Breast epithelium (tissue), 3 donors: ENCODE measurements at regions not wholly inside any gene's neighbourhood (a gene's known extent, or its start where the extent isn't known, plus 50 kb on each side); places are given as distances from the start of the nearest gene placed in this dataset.

Experiments
- POLR2AphosphoS5 ChIP-seq, 3 donors: sonication (generic); formaldehyde crosslinking; IDR thresholded peaks; one replicate each; pipeline ENCODE4 v1.6.1; 2017; ENCODE audit warnings: antibody characterized with exemption in 3 of 3
- TF ChIP-seq, protein P1 (sequence below), 3 donors: fragments of 450-650 bp; IDR thresholded peaks; one replicate each; pipeline ENCODE4 v1.5.1; 2016 to 2017; ENCODE audit warnings: antibody characterized with exemption in 3 of 3, mild to moderate bottlenecking in 3 of 3, moderate library complexity in 3 of 3

DNA sequence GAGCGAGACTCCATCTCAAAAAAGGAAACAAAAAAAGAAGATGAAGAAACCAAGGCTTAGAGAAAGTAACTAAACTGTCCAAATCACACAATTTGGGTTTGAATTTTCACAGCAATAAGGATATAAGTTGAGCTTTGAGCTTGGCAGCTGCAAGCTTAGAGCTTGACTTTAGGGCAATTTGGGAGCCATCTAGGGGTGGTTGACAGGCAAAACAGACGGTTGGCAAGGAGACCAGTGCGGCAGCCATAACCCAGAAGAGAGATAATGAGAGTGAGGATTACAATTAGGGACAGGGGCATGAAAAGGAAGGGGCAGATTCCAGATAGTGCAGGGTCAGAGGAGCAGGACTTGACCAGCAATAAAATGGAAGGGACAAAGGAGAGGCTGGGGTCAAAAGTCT lies 382.2 kb upstream of the HNRNPA3 start:
- TF ChIP-seq, protein P1, sequence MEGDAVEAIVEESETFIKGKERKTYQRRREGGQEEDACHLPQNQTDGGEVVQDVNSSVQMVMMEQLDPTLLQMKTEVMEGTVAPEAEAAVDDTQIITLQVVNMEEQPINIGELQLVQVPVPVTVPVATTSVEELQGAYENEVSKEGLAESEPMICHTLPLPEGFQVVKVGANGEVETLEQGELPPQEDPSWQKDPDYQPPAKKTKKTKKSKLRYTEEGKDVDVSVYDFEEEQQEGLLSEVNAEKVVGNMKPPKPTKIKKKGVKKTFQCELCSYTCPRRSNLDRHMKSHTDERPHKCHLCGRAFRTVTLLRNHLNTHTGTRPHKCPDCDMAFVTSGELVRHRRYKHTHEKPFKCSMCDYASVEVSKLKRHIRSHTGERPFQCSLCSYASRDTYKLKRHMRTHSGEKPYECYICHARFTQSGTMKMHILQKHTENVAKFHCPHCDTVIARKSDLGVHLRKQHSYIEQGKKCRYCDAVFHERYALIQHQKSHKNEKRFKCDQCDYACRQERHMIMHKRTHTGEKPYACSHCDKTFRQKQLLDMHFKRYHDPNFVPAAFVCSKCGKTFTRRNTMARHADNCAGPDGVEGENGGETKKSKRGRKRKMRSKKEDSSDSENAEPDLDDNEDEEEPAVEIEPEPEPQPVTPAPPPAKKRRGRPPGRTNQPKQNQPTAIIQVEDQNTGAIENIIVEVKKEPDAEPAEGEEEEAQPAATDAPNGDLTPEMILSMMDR (IDR thresholded peaks at IDR 0.05), result no peak
- TF ChIP-seq POLR2AphosphoS5 (IDR thresholded peaks at IDR 0.05), result no peak
